ENCODE measurements at regions not wholly inside any gene's neighbourhood (a gene's known extent, or its start where the extent isn't known, plus 50 kb on each side); places are given as distances from the start of the nearest gene placed in this dataset.

DNA sequence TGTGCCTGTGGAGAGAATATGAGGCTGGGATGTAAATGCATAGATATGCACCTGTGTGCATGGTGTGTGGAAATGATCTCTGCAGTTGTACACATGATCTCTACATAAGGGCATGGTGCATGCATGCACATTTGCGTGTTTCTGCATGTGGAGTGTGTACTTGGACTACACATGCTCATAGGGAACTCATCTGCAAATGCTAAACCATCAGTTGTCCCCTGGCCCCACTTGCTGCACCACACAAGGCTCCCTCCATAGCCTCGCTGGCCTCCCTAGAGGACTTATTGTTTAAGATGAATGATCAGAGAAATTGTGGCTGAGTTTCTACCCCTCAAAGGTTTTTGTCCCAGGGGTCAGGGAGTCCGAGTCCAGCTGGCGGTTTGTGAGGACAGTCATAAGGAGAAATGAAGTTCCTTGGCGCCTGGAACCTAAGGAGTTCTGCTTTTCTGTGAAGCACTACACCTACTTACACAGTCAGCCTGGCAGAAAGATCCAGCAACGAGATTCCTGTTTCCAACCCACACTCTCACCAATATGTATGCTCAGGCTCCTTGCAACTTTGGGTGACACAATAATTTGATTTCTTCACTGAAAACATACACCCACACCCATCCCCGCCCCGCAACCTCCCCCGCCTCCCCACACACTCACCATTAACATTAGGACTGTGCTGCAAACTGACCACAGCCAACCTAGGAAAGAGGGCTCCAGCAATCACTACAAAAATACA, 79.9 kb upstream of the CPEB4 start:
- H2BK12ac ChIP-seq (ENCODE audit: low read depth, low read length) = no peak overlapping the region
- peaks cover 0 to 6% of the 10 kb centered on the region in 2 experiments; a peak in 2 of 4 replicates for H3K9me3 ChIP-seq (ENCODE audit: insufficient read depth in 2 of 2, low read depth in 1 of 2, low read length in 1 of 2)
- H4K8ac ChIP-seq (ENCODE audit: extremely low read depth, insufficient read depth, low read length) = no peak overlapping the region
- H3K23me2 ChIP-seq (ENCODE audit: low read depth, low read length) = peaks cover 11% of the 10 kb centered on the region; the same call in 1 of the 2 replicates
- H3K79me1 ChIP-seq (ENCODE audit: low read depth, low read length) = no peaks in the 10 kb centered on the region
- ChIA-PET POLR2A (ENCODE audit: partially characterized antibody) (interaction anchor here (0.6 kb wide), 1 partner anchor 26 kb away, joined by 3 read pairs; no protein-coding TSS in a partner anchor), CTCF (ENCODE audit: partially characterized antibody) (interaction anchor here (1.2 to 2.0 kb wide), 3 partner anchors 10 to 17 kb away, joined by 3 to 5 read pairs (median 3); no protein-coding TSS in a partner anchor)
- H2BK15ac ChIP-seq (ENCODE audit: low read length) = no peak overlapping the region
- no peak overlapping the region for H2BK5ac ChIP-seq (ENCODE audit: low read depth, low read length)
- H2BK20ac ChIP-seq (ENCODE audit: low read length) = no peak overlapping the region
- H4K91ac ChIP-seq (replicated peaks; ENCODE audit: insufficient read length, low read length) = no peak overlapping the region
- WGBS, 2 experiments (ENCODE audit: extremely low coverage in 1 of 2, insufficient coverage in 1 of 2, insufficient read length in 1 of 2, insufficient replicate concordance in 2 of 2, low coverage in 1 of 2, low lambda C conversion rate in 2 of 2, missing lambda C conversion rate in 1 of 2) = 80% methylated on average over 7 of the region's 9 CpGs; no CpG with 5 or more reads in 1 of the 2 experiments
- no peak overlapping the region for H2AFZ ChIP-seq (ENCODE audit: low read length)
- H3K23ac ChIP-seq (ENCODE audit: insufficient read length) = no peak overlapping the region
- peaks cover 0 to 6% of the 10 kb centered on the region in 2 experiments for H4K20me1 ChIP-seq (replicated peaks in 1 of 2; ENCODE audit: control insufficient read depth in 1 of 2, insufficient read depth in 2 of 2, low read length in 2 of 2)
- no peaks in the 10 kb centered on the region for H3K36me3 ChIP-seq (ENCODE audit: control insufficient read depth in 2 of 4, insufficient read depth in 4 of 4, low read length in 3 of 4)
- no peak overlapping the region for H3K27ac ChIP-seq (ENCODE audit: low read depth, low read length)
- no peaks in the 10 kb centered on the region for H3K27me3 ChIP-seq (replicated peaks in 1 of 4; ENCODE audit: control insufficient read depth in 3 of 4, extremely low read depth in 1 of 4, insufficient read depth in 3 of 4, low read length in 3 of 4)
- H3K4me3 ChIP-seq (ENCODE audit: extremely low read depth in 1 of 4, insufficient read depth in 2 of 4, low read depth in 3 of 4, low read length in 4 of 4) = no peak overlapping the region
- DNase-seq (ENCODE audit: low read depth in 1 of 2, low spot score in 2 of 2) (no peak), FAIRE-seq (no peak)
- no peak overlapping the region for H3K14ac ChIP-seq (ENCODE audit: insufficient read length)
- H3K4me2 ChIP-seq (ENCODE audit: insufficient read depth in 1 of 2, low read depth in 2 of 2, low read length in 2 of 2) = no peak overlapping the region
- no peak overlapping the region for H3K18ac ChIP-seq (ENCODE audit: extremely low read depth, low read length)
- no peak overlapping the region for H4K5ac ChIP-seq (ENCODE audit: insufficient read length, low read depth, low read length)
- no peaks in the 10 kb centered on the region for H3K79me2 ChIP-seq (ENCODE audit: control insufficient read depth in 1 of 2, insufficient read depth in 2 of 2, low read length in 2 of 2)
- H3K4ac ChIP-seq (replicated peaks; ENCODE audit: insufficient read length, low read depth, low read length) = no peak overlapping the region
- no peak overlapping the region for H3K9ac ChIP-seq (replicated peaks in 1 of 4; ENCODE audit: extremely low read depth in 1 of 4, low read depth in 3 of 4, low read length in 3 of 4)
- H2BK120ac ChIP-seq (replicated peaks; ENCODE audit: low read depth, low read length) = no peak overlapping the region
- no peaks in the 10 kb centered on the region for H3K4me1 ChIP-seq (replicated peaks in 1 of 4; ENCODE audit: control insufficient read depth in 3 of 4, insufficient read depth in 4 of 4, low read length in 3 of 4)
- H2AK5ac ChIP-seq (ENCODE audit: low read depth, low read length) = no peak overlapping the region
- H3K56ac ChIP-seq (replicated peaks; ENCODE audit: insufficient read length, low read depth, low read length) = no peak overlapping the region
- TF ChIP-seq CBX8 (IDR thresholded peaks at IDR 0.05; ENCODE audit: borderline replicate concordance, low read depth, low read length) (no peak), USF2 (IDR thresholded peaks at IDR 0.05; ENCODE audit: low read length) (no peak), GABPA (IDR thresholded peaks at IDR 0.05; ENCODE audit: borderline replicate concordance, insufficient read depth, low read length) (no peak), NRF1 (IDR thresholded peaks at IDR 0.05; ENCODE audit: low read depth, low read length) (no peak), SIRT6 (IDR thresholded peaks at IDR 0.05; ENCODE audit: low read length) (no peak), KDM4A (IDR thresholded peaks at IDR 0.05; ENCODE audit: low read depth, low read length, severe bottlenecking) (no peak), ZNF274 (IDR thresholded peaks at IDR 0.05; ENCODE audit: borderline replicate concordance, extremely low read depth, low read length) (no peak), HDAC6 (IDR thresholded peaks at IDR 0.05; ENCODE audit: low read depth, low read length) (no peak), SP4 (IDR thresholded peaks at IDR 0.05; ENCODE audit: low read length) (no peak), CTBP2 (IDR thresholded peaks at IDR 0.05; ENCODE audit: borderline replicate concordance, insufficient read depth, insufficient read length, low read length) (no peak)
- TF ChIP-seq, protein P1, sequence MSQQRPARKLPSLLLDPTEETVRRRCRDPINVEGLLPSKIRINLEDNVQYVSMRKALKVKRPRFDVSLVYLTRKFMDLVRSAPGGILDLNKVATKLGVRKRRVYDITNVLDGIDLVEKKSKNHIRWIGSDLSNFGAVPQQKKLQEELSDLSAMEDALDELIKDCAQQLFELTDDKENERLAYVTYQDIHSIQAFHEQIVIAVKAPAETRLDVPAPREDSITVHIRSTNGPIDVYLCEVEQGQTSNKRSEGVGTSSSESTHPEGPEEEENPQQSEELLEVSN (IDR thresholded peaks at IDR 0.05) = no peak
